ENCODE measurements at regions not wholly inside any gene's neighbourhood (a gene's known extent, or its start where the extent isn't known, plus 50 kb on each side); places are given as distances from the start of the nearest gene placed in this dataset.

DNA sequence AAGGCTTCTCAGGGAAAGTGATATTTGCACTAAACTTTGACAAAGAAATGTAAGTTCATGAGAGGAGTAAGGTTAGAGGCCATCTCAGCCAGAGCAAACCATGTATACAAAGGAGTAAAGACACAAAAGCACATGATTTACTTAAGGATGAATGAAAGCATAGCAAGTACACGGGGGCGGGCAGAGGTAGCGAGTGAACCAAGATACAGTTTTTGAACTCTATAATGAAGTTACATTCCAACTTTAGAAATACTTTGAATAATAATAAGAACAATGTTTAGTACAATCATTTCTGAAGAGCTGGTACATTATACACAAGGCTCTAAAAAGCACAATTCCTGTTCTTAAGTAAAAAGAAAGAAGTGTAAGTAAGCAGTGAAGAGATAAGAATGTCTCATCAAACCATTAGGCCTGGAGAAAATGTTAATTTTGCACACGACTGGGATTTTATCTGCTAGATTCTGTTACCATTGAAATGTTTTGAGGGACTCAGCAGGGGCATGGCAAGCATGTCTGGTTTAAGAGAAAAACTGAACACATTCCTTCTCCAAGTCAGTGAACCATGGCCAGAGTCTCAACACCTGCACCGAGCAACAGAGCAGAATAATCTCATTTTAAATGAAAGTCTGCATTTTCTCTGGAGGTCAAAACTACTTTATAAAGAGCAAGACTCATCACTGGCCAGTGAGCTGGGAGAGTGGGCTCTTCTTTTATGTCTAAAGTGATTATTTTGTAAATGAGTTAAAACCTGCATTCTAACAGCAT is 147.6 kb upstream of the TRPM3 start:
- TF ChIP-seq, protein P1, sequence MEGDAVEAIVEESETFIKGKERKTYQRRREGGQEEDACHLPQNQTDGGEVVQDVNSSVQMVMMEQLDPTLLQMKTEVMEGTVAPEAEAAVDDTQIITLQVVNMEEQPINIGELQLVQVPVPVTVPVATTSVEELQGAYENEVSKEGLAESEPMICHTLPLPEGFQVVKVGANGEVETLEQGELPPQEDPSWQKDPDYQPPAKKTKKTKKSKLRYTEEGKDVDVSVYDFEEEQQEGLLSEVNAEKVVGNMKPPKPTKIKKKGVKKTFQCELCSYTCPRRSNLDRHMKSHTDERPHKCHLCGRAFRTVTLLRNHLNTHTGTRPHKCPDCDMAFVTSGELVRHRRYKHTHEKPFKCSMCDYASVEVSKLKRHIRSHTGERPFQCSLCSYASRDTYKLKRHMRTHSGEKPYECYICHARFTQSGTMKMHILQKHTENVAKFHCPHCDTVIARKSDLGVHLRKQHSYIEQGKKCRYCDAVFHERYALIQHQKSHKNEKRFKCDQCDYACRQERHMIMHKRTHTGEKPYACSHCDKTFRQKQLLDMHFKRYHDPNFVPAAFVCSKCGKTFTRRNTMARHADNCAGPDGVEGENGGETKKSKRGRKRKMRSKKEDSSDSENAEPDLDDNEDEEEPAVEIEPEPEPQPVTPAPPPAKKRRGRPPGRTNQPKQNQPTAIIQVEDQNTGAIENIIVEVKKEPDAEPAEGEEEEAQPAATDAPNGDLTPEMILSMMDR (IDR thresholded peaks at IDR 0.05), result no peak
- no peak for TF ChIP-seq POLR2A (IDR thresholded peaks at IDR 0.05)

Measured in testis (tissue), 2 donors.